ENCODE measurements at regions not wholly inside any gene's neighbourhood (a gene's known extent, or its start where the extent isn't known, plus 50 kb on each side); places are given as distances from the start of the nearest gene placed in this dataset.
"Not testable (repeated sequence)": the region's sequence is repeated elsewhere in the genome, so short reads cannot be mapped to it uniquely, and the experiment has no call there.

DNA sequence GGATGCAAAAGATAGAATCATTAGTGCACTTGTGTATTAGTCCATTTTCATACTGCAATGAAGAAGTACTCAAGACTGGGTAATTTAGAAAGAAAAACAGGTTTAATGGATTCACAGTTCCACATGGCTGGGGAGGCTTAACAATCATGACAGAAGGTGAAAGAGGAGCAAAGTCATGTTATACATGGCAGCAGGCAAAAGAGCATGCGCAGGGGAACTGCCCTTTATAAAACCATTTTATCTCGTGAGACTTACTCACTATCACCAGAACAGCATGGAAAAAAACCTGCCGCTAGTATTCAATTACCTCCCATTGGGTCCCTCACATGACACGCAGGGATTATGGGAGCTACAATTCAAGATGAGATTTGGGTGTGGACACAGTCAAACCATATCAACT, 129.4 kb downstream of the SCG2 start:
- no peak for FAIRE-seq

GRCh38 chr2:223474893-223475292, 127.3 kb downstream of the SCG2 start:
- no peak for FAIRE-seq

GRCh38 chr2:223475901-223476300, 126.3 kb downstream of the SCG2 start:
- no peak for FAIRE-seq

- FAIRE-seq, result no peak
Observed at GRCh38 chr2:223477318-223477717, 124.8 kb downstream of the SCG2 start.

DNA sequence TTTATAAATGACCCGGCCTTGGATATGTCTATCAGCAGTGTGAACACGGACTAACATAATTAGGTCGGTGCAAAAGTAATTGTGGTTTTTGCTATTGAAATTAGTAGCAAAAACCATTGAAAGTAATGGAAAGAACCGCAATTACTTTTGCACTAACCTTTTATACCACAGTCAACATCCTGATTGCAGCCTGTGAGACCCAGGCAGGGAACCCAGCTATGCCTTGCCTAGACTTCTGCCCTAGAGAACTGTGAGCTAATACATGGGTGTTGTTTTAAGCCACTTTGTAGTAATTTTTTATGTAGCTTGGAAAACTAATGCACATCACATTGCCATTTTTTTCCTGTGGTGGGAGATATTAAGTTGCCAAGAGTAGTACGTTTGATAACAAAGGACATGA, 120.7 kb downstream of the SCG2 start:
- no peak for FAIRE-seq

GRCh38 chr2:223486751-223487150, 115.4 kb downstream of the SCG2 start:
- FAIRE-seq, result no peak

DNA sequence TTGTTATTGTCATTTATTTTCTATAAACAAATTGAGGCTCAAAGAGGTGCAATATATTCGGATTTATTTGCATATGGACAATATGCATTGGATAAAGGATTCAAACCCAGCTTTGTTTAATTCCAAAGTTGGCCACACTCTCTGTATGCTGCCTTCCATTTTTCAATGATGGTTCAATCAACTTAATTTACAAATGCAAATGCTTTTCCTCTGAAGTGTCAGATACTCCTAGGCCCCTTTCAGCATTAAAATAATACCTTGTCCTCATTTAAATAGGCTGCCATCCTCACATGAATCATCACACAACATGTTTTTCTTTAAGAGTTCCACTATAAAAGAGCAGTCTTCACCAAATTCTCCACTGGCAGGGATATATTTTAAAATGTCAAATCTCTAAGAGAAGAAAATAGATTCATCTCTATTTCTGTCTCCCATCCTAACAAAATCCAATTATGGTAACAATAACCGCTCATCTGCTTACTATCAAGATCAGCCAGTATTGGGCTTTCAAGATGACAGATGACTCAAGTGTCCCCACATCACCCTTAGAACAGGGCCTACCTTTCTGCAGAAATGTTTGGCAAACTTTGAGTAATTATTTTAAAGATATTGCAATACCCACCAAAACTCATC, 114.8 kb downstream of the SCG2 start:
- FAIRE-seq, result no peak

DNA sequence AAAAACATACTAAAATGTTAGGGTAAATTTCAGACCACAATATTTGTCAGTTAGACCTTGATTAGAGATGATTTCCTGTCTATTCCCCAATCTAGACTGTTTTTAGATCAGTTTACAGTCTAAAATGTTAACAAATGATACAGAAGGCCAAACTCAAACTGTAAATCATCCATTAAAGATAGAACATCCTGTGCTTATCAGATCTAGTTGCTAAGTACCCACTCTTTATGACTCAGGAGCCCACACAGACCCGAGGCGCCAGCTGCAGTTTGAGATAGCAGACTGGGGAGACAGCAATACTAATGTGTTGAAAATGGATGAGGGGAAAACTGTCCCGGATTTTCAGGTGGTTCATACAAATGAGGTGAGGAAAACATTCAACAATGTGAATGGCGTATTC, 113.3 kb downstream of the SCG2 start:
- FAIRE-seq, result no peak

- FAIRE-seq, result no peak
Observed at GRCh38 chr2:223494496-223494895, 107.7 kb downstream of the SCG2 start.

- FAIRE-seq, result no peak
Observed at GRCh38 chr2:223494942-223495341, 107.2 kb downstream of the SCG2 start.

- FAIRE-seq, result not testable (repeated sequence)
Observed at GRCh38 chr2:223496853-223497252, 105.3 kb downstream of the SCG2 start.

- no peak for FAIRE-seq
Observed at GRCh38 chr2:223500709-223501108, 101.5 kb downstream of the SCG2 start.

DNA sequence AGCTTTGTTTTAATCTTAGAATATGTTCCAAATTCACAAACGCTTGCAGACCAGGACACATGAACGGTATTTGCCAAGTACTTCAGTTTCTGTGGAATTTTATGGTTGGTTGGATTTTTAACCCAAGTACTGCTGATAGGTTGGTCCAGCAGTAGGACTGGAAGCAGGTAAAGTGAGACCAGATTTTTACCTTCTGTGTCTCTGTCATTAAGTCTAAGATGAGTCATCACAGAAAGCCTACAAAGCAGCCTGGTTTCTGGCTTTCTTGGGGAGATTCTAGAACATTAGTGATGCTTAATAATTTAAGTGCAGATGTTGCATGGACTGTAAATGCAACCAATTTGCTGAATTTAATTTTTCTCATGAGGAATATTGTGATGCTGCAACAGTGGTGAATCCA, 100.5 kb downstream of the SCG2 start:
- FAIRE-seq, result no peak

- no peak for FAIRE-seq
Observed at GRCh38 chr2:223503746-223504145, 98.4 kb downstream of the SCG2 start.

DNA sequence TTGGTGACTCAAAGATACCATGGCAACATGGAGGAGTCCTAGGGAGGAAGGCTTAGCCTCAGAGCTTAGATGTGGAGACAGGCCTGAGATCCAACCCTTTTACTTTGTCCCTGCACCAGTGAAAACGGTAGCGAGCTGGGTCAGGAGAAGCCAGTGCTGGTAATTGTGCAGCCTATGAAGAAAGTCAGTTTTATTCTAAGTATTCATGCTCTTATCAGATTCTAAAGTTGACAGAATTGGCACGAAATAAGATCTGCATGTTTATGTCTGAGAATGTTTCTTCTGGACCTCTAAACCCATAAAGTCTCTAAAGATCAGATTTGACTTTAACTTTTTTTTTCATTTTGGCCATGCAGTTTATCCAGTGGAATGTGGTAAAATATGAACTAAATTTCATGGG, 93.8 kb downstream of the SCG2 start:
- FAIRE-seq, result no peak

- no peak for FAIRE-seq
Observed at GRCh38 chr2:223510713-223511112, 91.4 kb downstream of the SCG2 start.

- FAIRE-seq, result no peak
Observed at GRCh38 chr2:223511168-223511567, 91.0 kb downstream of the SCG2 start.

DNA sequence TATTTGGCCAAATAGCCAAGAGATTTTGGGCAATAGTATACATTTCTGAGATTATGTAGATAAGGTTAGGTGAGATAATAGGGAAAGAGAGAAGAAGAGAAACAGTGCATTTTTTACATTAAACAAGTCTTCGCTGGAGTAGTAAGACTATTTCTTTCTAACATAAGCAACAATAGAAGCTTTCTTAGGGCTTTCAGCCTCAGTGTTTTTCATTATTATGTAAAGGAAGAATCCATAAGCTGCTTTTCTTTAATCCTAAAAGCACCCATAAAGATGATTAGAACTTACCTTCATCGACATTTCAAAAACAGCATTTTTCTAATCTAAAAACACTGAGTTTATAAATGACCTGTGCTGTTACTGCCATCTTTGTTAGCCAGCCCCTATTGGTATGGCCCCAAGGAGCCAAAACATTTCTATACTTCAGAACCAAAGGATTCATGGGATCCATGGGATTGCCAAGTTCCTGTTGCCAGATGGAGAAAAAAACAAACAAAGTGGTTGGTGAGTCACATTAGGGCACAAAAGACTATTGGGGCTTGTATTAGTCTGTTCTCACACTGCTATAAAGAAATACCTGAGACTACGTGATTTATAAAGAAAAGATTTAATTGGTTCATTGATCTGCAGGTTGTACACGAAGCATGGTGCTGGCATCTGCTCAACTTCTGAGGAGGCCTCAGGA, 88.2 kb downstream of the SCG2 start:
- no peak for FAIRE-seq

DNA sequence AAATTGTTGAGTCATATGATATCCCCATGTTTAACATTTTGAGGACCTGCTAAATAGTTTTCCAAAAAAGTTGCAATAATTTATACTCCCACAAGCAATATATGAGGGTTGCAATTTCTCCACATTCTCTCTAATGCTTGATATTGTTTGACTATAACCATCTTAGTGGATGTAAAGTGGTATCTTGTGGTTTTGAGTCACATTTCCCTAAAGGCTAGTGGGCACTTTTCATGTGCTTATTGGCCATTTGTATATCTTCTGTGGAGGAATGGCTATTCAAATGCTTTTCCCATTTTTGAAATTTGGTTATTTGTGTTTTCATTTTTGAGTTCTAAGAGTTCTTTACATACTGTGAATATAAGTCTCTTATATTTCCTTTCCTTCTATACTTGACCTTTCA, 82.7 kb downstream of the SCG2 start:
- no peak for FAIRE-seq

DNA sequence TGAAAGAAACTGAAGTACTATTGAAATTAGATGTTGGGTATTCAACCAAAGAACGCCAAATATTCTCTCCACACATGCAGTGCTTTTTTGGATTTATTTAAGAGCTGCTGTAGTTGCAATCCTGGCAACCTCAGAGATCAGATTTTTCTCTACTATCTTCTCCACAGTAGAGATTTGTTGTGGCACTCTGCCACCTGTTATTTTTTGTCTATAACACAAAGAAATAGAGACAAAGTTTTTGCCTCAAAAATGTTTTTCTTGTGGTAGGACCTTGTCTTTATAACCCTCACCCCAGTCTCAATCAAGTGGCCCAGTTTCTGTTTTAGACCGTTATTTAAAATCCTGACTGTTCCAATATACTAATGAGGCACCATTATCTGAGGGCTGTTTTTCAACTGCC, 79.4 kb downstream of the SCG2 start:
- FAIRE-seq, result no peak

DNA sequence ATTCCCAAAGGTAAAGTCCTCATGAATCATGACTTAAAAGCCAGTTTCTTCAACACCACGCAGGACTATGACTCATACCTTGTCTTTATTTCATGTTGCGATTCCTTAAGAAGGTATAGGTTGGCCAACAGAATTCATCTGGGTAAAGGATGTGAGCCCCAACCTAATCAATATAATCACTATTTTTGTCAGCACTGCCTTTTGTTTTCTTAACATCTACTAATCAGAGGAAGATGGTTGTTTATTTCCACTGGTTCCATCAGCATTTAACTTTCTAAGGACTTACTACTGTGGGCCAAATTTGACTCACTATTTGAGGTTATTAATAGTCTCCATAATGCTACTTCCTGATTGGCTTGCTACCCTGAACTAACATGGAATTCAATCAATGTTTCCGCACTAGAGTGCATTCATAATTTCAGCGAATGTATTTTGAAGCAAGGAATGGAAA, 78.6 kb downstream of the SCG2 start:
- no peak for FAIRE-seq

GRCh38 chr2:223524066-223524465, 78.1 kb downstream of the SCG2 start:
- no peak for FAIRE-seq

DNA sequence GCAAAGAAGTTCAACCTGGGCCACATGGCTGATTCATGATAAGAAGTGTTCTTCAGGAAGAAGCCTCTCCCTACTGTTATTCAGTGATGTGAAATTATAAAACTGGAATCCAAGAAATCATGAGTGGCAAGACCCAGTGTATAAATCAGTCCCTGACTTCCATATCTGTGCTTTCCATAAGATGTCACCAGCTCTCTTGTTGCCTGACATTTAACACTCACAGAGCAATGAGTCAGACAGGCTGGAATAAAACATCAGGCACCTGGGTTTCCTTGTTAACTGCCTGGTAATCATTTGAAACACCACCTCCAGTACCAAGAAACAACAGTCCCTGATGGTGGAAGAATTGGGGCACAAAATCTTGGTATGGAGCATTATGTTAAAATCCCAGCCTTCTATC, 76.1 kb downstream of the SCG2 start:
- FAIRE-seq, result no peak

GRCh38 chr2:223528036-223528435, 74.1 kb downstream of the SCG2 start:
- no peak for FAIRE-seq

DNA sequence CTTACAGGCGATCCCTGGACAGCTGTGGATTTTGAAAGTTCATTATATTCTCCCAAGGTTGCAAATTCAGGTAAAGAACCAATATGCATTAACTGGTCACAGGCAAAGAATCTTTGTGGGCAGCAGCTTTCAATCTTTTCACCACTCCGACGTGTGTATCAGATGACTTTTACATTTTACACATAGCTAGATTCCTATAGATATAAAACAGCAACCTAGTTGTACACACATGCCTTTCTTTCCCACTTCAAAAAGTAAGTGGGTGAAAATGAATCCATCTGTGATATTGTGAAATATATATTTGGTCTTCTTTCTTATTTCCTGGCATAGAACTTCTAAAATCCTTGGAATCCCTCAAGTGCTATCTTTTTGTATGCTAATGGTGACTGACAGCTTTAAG, 72.5 kb downstream of the SCG2 start:
- FAIRE-seq, result no peak

Measured in G401.6 (cell line).